ENCODE measurements at regions not wholly inside any gene's neighbourhood (a gene's known extent, or its start where the extent isn't known, plus 50 kb on each side); places are given as distances from the start of the nearest gene placed in this dataset.

GRCh38 chr1:5430911-5431697 lies 561.1 kb downstream of the NPHP4 start:
- Histone ChIP-seq H3K9ac (ENCODE audit: low read length) (no peak overlapping the region), H3K27ac (ENCODE audit: low read length in 2 of 2) (no peak overlapping the region), H3K27me3 (replicated peaks in 1 of 4; ENCODE audit: control extremely low read depth in 1 of 4, control insufficient read depth in 3 of 4, insufficient read depth in 4 of 4, low read length in 3 of 4) (peaks cover 0 to 6% (median 0%) of the 10 kb centered on the region in 4 experiments), H3K4me2 (replicated peaks; ENCODE audit: low read depth, low read length, poor library complexity, severe bottlenecking) (no peak overlapping the region), H4K20me1 (ENCODE audit: control insufficient read depth, insufficient read depth, low read length, poor library complexity, severe bottlenecking) (no peaks in the 10 kb centered on the region), H3K4me3 (ENCODE audit: control extremely low read depth in 1 of 5, extremely low read depth in 1 of 5, insufficient read depth in 1 of 5, low read depth in 2 of 5, low read length in 4 of 5) (no peak overlapping the region), H3K9me3 (ENCODE audit: control extremely low read depth in 1 of 3, control insufficient read depth in 2 of 3, insufficient read depth in 1 of 3, low read length in 2 of 3) (no peaks in the 10 kb centered on the region), H2AFZ (ENCODE audit: insufficient read depth, low read depth, low read length, poor library complexity, severe bottlenecking) (no peak overlapping the region), H3K4me1 (ENCODE audit: control insufficient read depth in 2 of 2, insufficient read depth in 2 of 2, low read length in 2 of 2) (no peaks in the 10 kb centered on the region), H3K79me2 (ENCODE audit: control insufficient read depth, insufficient read depth, low read length) (no peaks in the 10 kb centered on the region), H3K36me3 (replicated peaks in 1 of 2; ENCODE audit: control extremely low read depth in 1 of 2, control insufficient read depth in 1 of 2, extremely low read depth in 1 of 2, insufficient read depth in 2 of 2, low read length in 1 of 2) (no peaks in the 10 kb centered on the region)
- TF ChIP-seq CTCF (IDR thresholded peaks at IDR 0.05) (no peak), EZH2 (IDR thresholded peaks at IDR 0.05; ENCODE audit: borderline replicate concordance, insufficient read depth, low read depth, low read length, poor library complexity, severe bottlenecking) (no peak)
- Mint-ChIP-seq H3K4me3 (no peak overlapping the region), H3K4me1 (no peaks in the 10 kb centered on the region), H3K27ac (no peak overlapping the region), H3K9me3 (ENCODE audit: insufficient read depth) (no peaks in the 10 kb centered on the region), H3K27me3 (peaks cover 3% of the 10 kb centered on the region)
- ChIA-PET POLR2A (no interaction called here), CTCF (no interaction called here)
- WGBS (ENCODE audit: insufficient coverage) = 80% methylated on average over 7 of the region's 15 CpGs
- no peak for DNase-seq
- intact Hi-C loops (cut with micrococcal nuclease) = no loop called here
- ATAC-seq (ENCODE audit: low read depth) = no peak

- TF ChIP-seq CTCF (IDR thresholded peaks at IDR 0.05) (no peak), EZH2 (IDR thresholded peaks at IDR 0.05; ENCODE audit: borderline replicate concordance, insufficient read depth, low read depth, low read length, poor library complexity, severe bottlenecking) (no peak)
- intact Hi-C loops (cut with micrococcal nuclease) = no loop called here
- Mint-ChIP-seq H3K27ac (no peak overlapping the region), H3K4me3 (no peak overlapping the region), H3K9me3 (ENCODE audit: insufficient read depth) (no peaks in the 10 kb centered on the region), H3K27me3 (peaks cover 4% of the 10 kb centered on the region), H3K4me1 (no peaks in the 10 kb centered on the region)
- ChIA-PET POLR2A (no interaction called here), CTCF (no interaction called here)
- Histone ChIP-seq H3K4me2 (replicated peaks; ENCODE audit: low read depth, low read length, poor library complexity, severe bottlenecking) (no peak overlapping the region), H3K4me1 (ENCODE audit: control insufficient read depth in 2 of 2, insufficient read depth in 2 of 2, low read length in 2 of 2) (no peaks in the 10 kb centered on the region), H4K20me1 (ENCODE audit: control insufficient read depth, insufficient read depth, low read length, poor library complexity, severe bottlenecking) (no peaks in the 10 kb centered on the region), H3K9me3 (ENCODE audit: control extremely low read depth in 1 of 3, control insufficient read depth in 2 of 3, insufficient read depth in 1 of 3, low read length in 2 of 3) (no peaks in the 10 kb centered on the region), H3K9ac (ENCODE audit: low read length) (no peak overlapping the region), H2AFZ (ENCODE audit: insufficient read depth, low read depth, low read length, poor library complexity, severe bottlenecking) (no peak overlapping the region), H3K36me3 (replicated peaks in 1 of 2; ENCODE audit: control extremely low read depth in 1 of 2, control insufficient read depth in 1 of 2, extremely low read depth in 1 of 2, insufficient read depth in 2 of 2, low read length in 1 of 2) (no peaks in the 10 kb centered on the region), H3K4me3 (ENCODE audit: control extremely low read depth in 1 of 5, extremely low read depth in 1 of 5, insufficient read depth in 1 of 5, low read depth in 2 of 5, low read length in 4 of 5) (no peak overlapping the region), H3K79me2 (ENCODE audit: control insufficient read depth, insufficient read depth, low read length) (no peaks in the 10 kb centered on the region), H3K27ac (ENCODE audit: low read length in 2 of 2) (no peak overlapping the region), H3K27me3 (replicated peaks in 1 of 4; ENCODE audit: control extremely low read depth in 1 of 4, control insufficient read depth in 3 of 4, insufficient read depth in 4 of 4, low read length in 3 of 4) (peaks cover 0 to 3% (median 0%) of the 10 kb centered on the region in 4 experiments)
- no peak for DNase-seq
- ATAC-seq (ENCODE audit: low read depth) = no peak
- WGBS (ENCODE audit: insufficient coverage) = 71% methylated on average over 2 of the region's 4 CpGs
These were observed 562.1 kb downstream of the NPHP4 start for GRCh38 chr1:5430136-5430535.
